Ectodermal cell (in vitro differentiated cells): ENCODE measurements at regions not wholly inside any gene's neighbourhood (a gene's known extent, or its start where the extent isn't known, plus 50 kb on each side); places are given as distances from the start of the nearest gene placed in this dataset.
"Not testable (repeated sequence)": the region's sequence is repeated elsewhere in the genome, so short reads cannot be mapped to it uniquely, and the experiment has no call there.

ENCODE experiments used
- H3K27ac ChIP-seq: 2 replicates; pipeline ENCODE4 v1.7.0; 2013; ENCODE audit warnings: mild to moderate bottlenecking, low read depth, low read length; ENCODE audit not compliant: insufficient read depth, poor library complexity, severe bottlenecking
- H3K27me3 ChIP-seq: 2 replicates; pipeline ENCODE4 v1.7.0; 2013; ENCODE audit warnings: mild to moderate bottlenecking, low read length; ENCODE audit not compliant: insufficient read depth, control insufficient read depth, poor library complexity, severe bottlenecking
- H3K36me3 ChIP-seq: one replicate; pipeline ENCODE4 v1.7.0; 2013; ENCODE audit warnings: low read length; ENCODE audit not compliant: control insufficient read depth, insufficient read depth
- H3K4me1 ChIP-seq: one replicate; pipeline ENCODE4 v1.7.0; 2013; ENCODE audit warnings: low read length; ENCODE audit not compliant: control insufficient read depth, insufficient read depth
- H3K4me3 ChIP-seq: 2 replicates; pipeline ENCODE4 v1.7.0; 2013; ENCODE audit warnings: low read depth, low read length, control low read depth; ENCODE audit not compliant: insufficient read depth
- H3K9me3 ChIP-seq: 2 replicates; pipeline ENCODE4 v1.7.0; 2013; ENCODE audit warnings: mild to moderate bottlenecking, low read length, moderate library complexity; ENCODE audit not compliant: control insufficient read depth
- WGBS, 2 experiments: methylation state at CpG; one replicate each; pipeline ENCODE4 v1.1.7; 2013; ENCODE audit warnings: missing lambda C conversion rate in 2 of 2; 5-methylcytosine and 5-hydroxymethylcytosine counted together

DNA sequence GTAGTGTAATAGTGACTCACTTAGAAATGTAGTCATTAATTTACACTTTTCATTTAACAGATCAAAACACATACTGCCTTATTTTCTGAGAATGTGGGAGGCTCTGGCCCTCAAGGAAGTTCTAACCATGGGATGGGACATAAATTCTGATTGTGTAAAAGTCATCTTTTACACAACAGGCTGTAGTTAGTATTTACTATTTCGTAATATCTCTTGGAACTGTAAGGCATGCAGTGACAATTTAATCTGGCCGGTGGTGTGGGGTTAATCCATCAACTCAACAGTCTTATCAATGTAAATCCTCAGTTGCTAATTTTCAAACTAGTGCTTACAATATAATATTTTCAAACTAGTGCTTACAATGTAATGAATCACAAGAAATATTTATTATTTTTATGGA, 1599.2 kb downstream of the EFNB2 start:
- Histone ChIP-seq H3K4me1 (no peaks in the 10 kb centered on the region), H3K27me3 (no peaks in the 10 kb centered on the region), H3K4me3 (no peak overlapping the region), H3K36me3 (no peaks in the 10 kb centered on the region), H3K27ac (no peak overlapping the region), H3K9me3 (no peaks in the 10 kb centered on the region)
- 80 to 100% methylated on average over 1 to 2 of the region's 2 CpGs for WGBS, 2 experiments

GRCh38 chr13:104920513-104920912, 1614.9 kb downstream of the EFNB2 start:
- H3K27me3 ChIP-seq, H3K4me1 ChIP-seq, H3K27ac ChIP-seq, H3K9me3 ChIP-seq, H3K36me3 ChIP-seq, H3K4me3 ChIP-seq: not testable (repeated sequence)
- WGBS, 2 experiments = 93 to 94% methylated on average over 1 of the region's 1 CpG

DNA sequence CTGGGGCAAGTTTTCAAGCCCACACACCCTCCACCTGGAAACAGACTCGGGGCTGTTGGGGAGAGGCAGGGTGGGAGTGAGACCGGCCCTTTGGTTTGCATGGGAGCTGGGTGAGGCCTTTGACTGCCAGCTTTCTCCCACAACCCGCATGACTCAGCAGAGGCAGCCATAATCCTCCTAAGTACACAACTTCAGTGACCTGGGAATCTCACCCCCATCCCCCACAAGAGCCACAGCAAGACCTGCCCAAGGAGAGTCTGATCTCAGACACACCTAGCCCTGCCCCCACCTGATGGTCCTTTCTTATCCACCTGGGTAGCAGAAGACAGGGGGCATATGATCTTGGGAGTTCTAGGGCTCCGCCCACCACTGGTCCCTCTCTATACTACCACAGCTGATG, 1615.4 kb downstream of the EFNB2 start:
- H3K4me3 ChIP-seq = no peak overlapping the region
- H3K4me1 ChIP-seq = no peaks in the 10 kb centered on the region
- H3K9me3 ChIP-seq = no peaks in the 10 kb centered on the region
- WGBS, 2 experiments = 94 to 98% methylated on average over 2 to 4 of the region's 4 CpGs
- H3K27me3 ChIP-seq = no peaks in the 10 kb centered on the region
- no peaks in the 10 kb centered on the region for H3K36me3 ChIP-seq
- no peak overlapping the region for H3K27ac ChIP-seq

GRCh38 chr13:104900191-104900817, 1635.2 kb downstream of the EFNB2 start:
- no peaks in the 10 kb centered on the region for H3K27me3 ChIP-seq
- H3K36me3 ChIP-seq = no peaks in the 10 kb centered on the region
- no peaks in the 10 kb centered on the region for H3K4me1 ChIP-seq
- WGBS, 2 experiments = 80% methylated on average over 1 of the region's 1 CpG; no CpG with 5 or more reads in 1 of the 2 experiments
- no peak overlapping the region for H3K27ac ChIP-seq
- no peak overlapping the region for H3K4me3 ChIP-seq
- no peaks in the 10 kb centered on the region for H3K9me3 ChIP-seq

DNA sequence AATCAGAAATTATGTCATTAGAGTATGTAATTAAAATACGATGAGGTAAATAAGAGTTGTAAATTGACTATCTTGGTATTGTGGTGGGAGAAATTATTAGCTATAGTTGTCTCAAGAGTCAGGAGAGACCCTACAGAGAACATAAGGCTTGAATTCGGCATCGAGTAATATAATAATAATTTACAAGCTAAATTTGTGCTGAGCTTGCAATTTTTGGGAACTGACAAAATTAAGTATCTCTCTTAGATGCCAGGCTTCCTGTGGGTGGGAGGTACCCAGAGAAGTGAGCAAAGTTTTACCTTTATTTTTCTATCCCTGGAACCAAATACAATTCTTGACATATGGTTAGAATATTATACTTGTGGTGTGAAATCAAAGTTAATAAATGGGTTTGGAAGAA, 1637.0 kb downstream of the EFNB2 start:
- H3K9me3 ChIP-seq = no peaks in the 10 kb centered on the region
- no peaks in the 10 kb centered on the region for H3K36me3 ChIP-seq
- no peaks in the 10 kb centered on the region for H3K4me1 ChIP-seq
- H3K27me3 ChIP-seq = no peaks in the 10 kb centered on the region
- WGBS, 2 experiments = 95 to 96% methylated on average over 2 to 3 of the region's 3 CpGs
- H3K27ac ChIP-seq = no peak overlapping the region
- H3K4me3 ChIP-seq = no peak overlapping the region

DNA sequence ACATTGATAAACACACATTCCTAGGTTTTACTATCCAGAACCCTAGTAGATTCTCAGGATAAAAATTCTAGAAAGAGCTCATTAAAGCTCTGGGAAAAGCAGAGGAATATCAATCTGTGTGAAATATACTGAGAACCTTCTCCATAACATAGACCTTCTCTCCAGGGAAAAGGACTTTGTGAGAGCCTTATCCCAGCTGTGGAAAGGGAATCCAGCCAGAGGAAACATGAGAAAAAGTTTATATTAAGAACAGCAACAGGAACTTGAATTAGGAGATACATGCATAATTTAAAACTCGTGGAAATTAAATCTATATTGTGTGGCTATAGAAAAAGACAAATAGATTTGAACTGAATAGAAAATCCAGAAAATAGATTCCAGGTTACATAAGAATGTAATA, 1639.9 kb downstream of the EFNB2 start:
- no peaks in the 10 kb centered on the region for H3K36me3 ChIP-seq
- WGBS, 2 experiments = 95 to 100% methylated on average over 1 of the region's 1 CpG
- H3K4me3 ChIP-seq = no peak overlapping the region
- no peaks in the 10 kb centered on the region for H3K9me3 ChIP-seq
- H3K27me3 ChIP-seq = no peaks in the 10 kb centered on the region
- no peak overlapping the region for H3K27ac ChIP-seq
- no peaks in the 10 kb centered on the region for H3K4me1 ChIP-seq

GRCh38 chr13:104875038-104875754, 1660.3 kb downstream of the EFNB2 start:
- Histone ChIP-seq H3K27ac (no peak overlapping the region), H3K9me3 (no peaks in the 10 kb centered on the region), H3K4me1 (no peaks in the 10 kb centered on the region), H3K27me3 (no peaks in the 10 kb centered on the region), H3K36me3 (no peaks in the 10 kb centered on the region), H3K4me3 (no peak overlapping the region)
- WGBS, 2 experiments = 86 to 88% methylated on average over 2 of the region's 2 CpGs

DNA sequence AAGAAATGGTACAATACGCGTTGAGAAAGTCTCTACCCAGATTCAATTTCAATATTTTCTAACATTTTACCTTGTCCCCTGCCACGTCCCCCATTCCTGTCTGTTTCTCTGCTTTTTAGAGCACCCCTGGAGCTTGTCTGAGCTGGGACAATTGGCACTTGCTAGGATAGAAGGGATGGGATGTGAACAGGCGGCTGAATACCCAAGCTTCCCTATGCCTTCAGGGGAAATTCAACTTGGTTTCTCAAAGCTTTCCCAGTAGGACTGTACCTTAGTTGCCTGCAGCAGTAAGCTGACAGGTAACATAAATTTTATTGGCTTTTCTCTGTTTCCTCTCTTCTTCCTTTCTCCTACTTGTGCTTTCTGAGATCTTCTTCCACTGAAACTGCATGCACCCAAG, 1663.3 kb downstream of the EFNB2 start:
- H3K4me3 ChIP-seq = no peak overlapping the region
- H3K4me1 ChIP-seq = no peaks in the 10 kb centered on the region
- no peaks in the 10 kb centered on the region for H3K36me3 ChIP-seq
- no peak overlapping the region for H3K27ac ChIP-seq
- WGBS, 2 experiments = 54 to 58% methylated on average over 4 of the region's 4 CpGs
- no peaks in the 10 kb centered on the region for H3K27me3 ChIP-seq
- H3K9me3 ChIP-seq = no peaks in the 10 kb centered on the region

DNA sequence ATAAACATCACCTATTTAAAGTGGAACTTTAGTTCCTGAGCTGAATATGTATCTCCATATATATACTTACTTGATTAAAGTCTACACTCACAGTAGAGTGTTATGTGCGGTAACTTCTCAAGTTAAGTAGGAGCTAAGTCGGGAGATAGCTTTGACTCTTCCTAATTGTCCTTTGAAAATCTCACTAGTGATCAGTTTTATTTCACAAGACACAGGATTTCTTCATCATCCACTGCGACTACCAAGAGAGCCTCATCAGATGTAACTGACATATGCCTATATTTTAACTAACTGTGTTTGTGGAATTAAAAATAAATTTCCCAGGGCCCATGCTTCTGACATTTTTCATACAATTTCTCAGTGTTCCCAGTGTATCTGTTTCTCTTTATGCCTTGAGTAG, 1664.0 kb downstream of the EFNB2 start:
- WGBS, 2 experiments = 97% methylated on average over 3 of the region's 3 CpGs; no CpG with 5 or more reads in 1 of the 2 experiments
- Histone ChIP-seq H3K4me3 (no peak overlapping the region), H3K27me3 (no peaks in the 10 kb centered on the region), H3K27ac (no peak overlapping the region), H3K4me1 (no peaks in the 10 kb centered on the region), H3K9me3 (no peaks in the 10 kb centered on the region), H3K36me3 (no peaks in the 10 kb centered on the region)

DNA sequence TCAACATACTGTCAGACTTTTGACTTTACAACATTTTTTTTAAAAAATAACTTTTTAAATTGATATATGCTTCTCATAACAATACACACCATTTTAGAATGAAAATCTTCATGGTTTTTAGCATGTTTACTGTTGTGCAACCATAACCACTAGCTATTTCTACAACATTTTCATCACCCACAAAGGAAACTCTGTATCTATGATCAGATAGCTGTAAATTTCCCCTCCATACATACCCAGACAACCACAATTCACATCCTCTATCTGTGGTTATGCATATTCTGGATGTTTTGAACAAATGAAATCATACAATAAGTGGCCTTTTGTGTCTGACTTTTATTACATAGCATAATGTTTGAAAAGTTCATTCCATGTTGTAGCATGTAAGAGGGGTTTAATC, 1666.0 kb downstream of the EFNB2 start:
- Histone ChIP-seq H3K4me3 (no peak overlapping the region), H3K27ac (no peak overlapping the region), H3K4me1 (no peaks in the 10 kb centered on the region), H3K9me3 (no peaks in the 10 kb centered on the region), H3K27me3 (no peaks in the 10 kb centered on the region), H3K36me3 (no peaks in the 10 kb centered on the region)
